ENCODE measurements at regions not wholly inside any gene's neighbourhood (a gene's known extent, or its start where the extent isn't known, plus 50 kb on each side); places are given as distances from the start of the nearest gene placed in this dataset.

DNA sequence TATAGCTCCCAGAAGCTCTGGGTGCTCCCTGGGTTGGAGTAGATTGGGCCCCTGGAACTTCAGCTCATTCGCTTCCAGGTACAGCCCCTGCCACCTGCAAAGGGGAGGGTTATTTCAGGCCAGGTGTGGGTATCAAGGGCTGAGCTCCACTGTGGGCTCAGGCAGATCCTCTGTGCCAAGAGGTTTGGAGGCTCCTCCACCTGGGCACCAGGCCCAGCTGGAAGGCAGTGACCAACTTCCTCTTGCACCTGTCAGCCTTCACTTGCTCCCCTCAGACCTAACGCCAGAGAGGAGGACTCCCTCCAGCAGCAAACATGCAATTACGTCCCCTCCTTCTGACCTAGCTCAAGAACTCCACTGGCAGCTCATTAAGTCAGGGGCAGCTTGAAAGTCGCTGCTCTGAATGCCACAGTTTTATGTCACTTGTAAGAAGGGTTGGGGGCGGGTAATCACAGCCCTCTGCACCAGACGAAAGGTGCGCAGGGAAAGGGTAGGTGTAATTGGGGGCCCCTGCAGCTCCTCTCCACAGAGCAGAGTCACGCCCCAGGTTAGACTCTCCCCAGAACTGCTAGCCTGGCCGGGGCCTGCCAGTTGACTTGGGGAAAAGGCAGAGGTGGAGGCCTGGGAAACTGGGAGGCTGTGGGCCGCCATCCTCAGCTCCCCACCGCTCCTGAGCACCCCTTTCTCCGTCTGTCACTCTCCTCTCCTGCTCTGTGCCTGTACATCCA is 125.0 kb upstream of the TMPRSS2 start:
- Histone ChIP-seq H3K4me2 (ENCODE audit: low read length) (no peak overlapping the region), H3K27me3 (ENCODE audit: insufficient read depth, low read length) (peaks cover 15% of the 10 kb centered on the region; the same call in 1 of the 2 replicates), H3K27ac (ENCODE audit: low read depth, low read length, poor library complexity, severe bottlenecking) (no peak overlapping the region), H3K36me3 (ENCODE audit: insufficient read depth, low read length) (no peaks in the 10 kb centered on the region; the same call in 1 of the 2 replicates), H3K9ac (ENCODE audit: low read length) (no peak overlapping the region), H4K20me1 (ENCODE audit: insufficient read depth, low read length) (no peaks in the 10 kb centered on the region), H3K9me2 (ENCODE audit: low read depth, low read length) (no peaks in the 10 kb centered on the region), H3K9me3 (ENCODE audit: low read length) (no peaks in the 10 kb centered on the region; the same call in 1 of the 2 replicates), H3F3A (ENCODE audit: insufficient read depth, low read length) (no peaks in the 10 kb centered on the region), H3K79me2 (ENCODE audit: insufficient read depth, low read length) (no peaks in the 10 kb centered on the region), H3K4me1 (ENCODE audit: insufficient read depth, low read length, severe bottlenecking) (no peaks in the 10 kb centered on the region), H2AFZ (ENCODE audit: low read length) (no peak overlapping the region), H3K4me3 (ENCODE audit: low read depth, low read length, poor library complexity, severe bottlenecking) (no peak overlapping the region)
- TF ChIP-seq, protein P1, sequence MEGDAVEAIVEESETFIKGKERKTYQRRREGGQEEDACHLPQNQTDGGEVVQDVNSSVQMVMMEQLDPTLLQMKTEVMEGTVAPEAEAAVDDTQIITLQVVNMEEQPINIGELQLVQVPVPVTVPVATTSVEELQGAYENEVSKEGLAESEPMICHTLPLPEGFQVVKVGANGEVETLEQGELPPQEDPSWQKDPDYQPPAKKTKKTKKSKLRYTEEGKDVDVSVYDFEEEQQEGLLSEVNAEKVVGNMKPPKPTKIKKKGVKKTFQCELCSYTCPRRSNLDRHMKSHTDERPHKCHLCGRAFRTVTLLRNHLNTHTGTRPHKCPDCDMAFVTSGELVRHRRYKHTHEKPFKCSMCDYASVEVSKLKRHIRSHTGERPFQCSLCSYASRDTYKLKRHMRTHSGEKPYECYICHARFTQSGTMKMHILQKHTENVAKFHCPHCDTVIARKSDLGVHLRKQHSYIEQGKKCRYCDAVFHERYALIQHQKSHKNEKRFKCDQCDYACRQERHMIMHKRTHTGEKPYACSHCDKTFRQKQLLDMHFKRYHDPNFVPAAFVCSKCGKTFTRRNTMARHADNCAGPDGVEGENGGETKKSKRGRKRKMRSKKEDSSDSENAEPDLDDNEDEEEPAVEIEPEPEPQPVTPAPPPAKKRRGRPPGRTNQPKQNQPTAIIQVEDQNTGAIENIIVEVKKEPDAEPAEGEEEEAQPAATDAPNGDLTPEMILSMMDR (IDR thresholded peaks at IDR 0.05; ENCODE audit: low read length), result no peak
- TF ChIP-seq EZH2 (IDR thresholded peaks at IDR 0.05; ENCODE audit: borderline replicate concordance, low read length), result no peak

DNA sequence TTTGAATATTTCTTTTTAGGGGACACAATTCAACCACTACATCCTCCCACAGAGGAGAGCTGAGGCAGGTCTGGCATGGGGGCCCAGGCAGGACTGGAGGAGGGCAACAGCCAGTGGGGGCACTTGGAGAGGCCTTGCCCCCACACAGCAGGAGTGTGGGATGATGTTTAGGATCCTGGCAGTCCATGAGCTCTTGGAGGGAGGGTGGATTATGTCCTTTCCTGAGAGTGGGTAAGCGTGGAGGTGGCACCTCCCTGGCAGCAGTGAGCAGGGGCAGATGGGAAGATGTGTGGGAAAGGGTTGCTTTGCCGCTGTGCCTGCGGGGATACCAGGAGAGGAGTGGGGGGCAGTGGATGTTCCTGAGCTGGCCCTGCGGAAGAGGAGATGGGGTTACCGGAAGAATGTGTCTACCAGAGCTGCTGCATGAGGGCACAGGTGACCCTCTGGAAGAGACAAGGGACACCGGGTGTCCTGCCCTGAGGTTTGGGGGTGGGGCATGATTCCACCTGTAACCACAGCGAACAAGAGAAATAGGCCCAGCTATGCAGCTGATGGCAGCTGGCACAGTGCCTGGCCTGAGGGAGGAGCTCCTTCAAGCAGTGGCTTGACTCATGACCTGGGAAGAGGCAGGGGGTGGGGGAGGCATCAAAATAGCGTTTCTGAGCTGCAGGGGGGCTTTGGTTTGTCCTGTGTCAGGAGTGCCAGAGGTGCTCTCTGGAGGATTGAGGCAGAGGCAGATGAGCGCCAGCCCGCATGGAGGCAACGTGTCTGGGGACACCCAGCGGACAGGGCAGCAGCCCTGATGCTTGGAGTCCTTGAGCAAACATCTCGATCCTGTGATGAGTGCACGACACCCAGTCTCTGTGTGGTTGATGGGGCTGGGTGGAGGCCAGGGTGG is 123.9 kb upstream of the TMPRSS2 start:
- Histone ChIP-seq H3K9me3 (ENCODE audit: low read length) (no peaks in the 10 kb centered on the region), H3K9me2 (ENCODE audit: low read depth, low read length) (no peaks in the 10 kb centered on the region), H2AFZ (ENCODE audit: low read length) (no peak overlapping the region), H3K4me2 (ENCODE audit: low read length) (no peak overlapping the region), H3F3A (ENCODE audit: insufficient read depth, low read length) (no peaks in the 10 kb centered on the region), H3K27ac (ENCODE audit: low read depth, low read length, poor library complexity, severe bottlenecking) (no peak overlapping the region), H3K4me3 (ENCODE audit: low read depth, low read length, poor library complexity, severe bottlenecking) (no peak overlapping the region), H4K20me1 (ENCODE audit: insufficient read depth, low read length) (no peaks in the 10 kb centered on the region), H3K27me3 (ENCODE audit: insufficient read depth, low read length) (peaks cover 18% of the 10 kb centered on the region; the same call in 1 of the 2 replicates), H3K79me2 (ENCODE audit: insufficient read depth, low read length) (no peaks in the 10 kb centered on the region), H3K36me3 (ENCODE audit: insufficient read depth, low read length) (no peaks in the 10 kb centered on the region; the same call in 1 of the 2 replicates), H3K4me1 (ENCODE audit: insufficient read depth, low read length, severe bottlenecking) (no peaks in the 10 kb centered on the region), H3K9ac (ENCODE audit: low read length) (no peak overlapping the region)
- TF ChIP-seq, protein P1 (IDR thresholded peaks at IDR 0.05; ENCODE audit: low read length), result no peak

DNA sequence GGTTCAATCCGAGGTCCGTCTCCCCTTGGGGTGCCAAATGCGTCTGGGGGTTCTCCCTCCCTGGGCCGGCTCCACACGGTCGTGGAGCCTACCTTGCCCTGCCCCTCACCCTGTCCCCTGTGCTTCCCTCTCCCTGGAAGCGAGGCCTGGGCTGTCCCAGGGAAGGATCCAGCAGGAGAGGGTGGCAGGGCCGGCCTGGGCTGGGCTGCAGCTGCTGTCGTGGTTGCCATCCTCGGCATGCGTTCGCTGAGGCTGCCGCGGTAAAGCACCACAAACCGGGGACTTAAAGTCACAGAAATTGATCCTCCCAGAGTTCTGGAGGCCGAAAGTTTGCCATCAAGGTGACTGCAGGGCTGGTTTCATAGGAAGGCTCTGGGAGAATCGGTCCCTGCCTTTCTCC is 123.0 kb upstream of the TMPRSS2 start:
- Histone ChIP-seq H3F3A (ENCODE audit: insufficient read depth, low read length) (no peaks in the 10 kb centered on the region), H3K9me2 (ENCODE audit: low read depth, low read length) (no peaks in the 10 kb centered on the region), H3K36me3 (ENCODE audit: insufficient read depth, low read length) (no peaks in the 10 kb centered on the region; the same call in 1 of the 2 replicates), H4K20me1 (ENCODE audit: insufficient read depth, low read length) (no peaks in the 10 kb centered on the region), H3K4me3 (ENCODE audit: low read depth, low read length, poor library complexity, severe bottlenecking) (no peak overlapping the region), H3K27me3 (ENCODE audit: insufficient read depth, low read length) (peaks cover 22% of the 10 kb centered on the region; the same call in 1 of the 2 replicates), H3K79me2 (ENCODE audit: insufficient read depth, low read length) (no peaks in the 10 kb centered on the region), H3K9me3 (ENCODE audit: low read length) (no peaks in the 10 kb centered on the region), H3K9ac (ENCODE audit: low read length) (no peak overlapping the region), H3K4me1 (ENCODE audit: insufficient read depth, low read length, severe bottlenecking) (no peaks in the 10 kb centered on the region), H3K27ac (ENCODE audit: low read depth, low read length, poor library complexity, severe bottlenecking) (no peak overlapping the region), H2AFZ (ENCODE audit: low read length) (no peak overlapping the region), H3K4me2 (ENCODE audit: low read length) (no peak overlapping the region)
- no peak for TF ChIP-seq EZH2 (IDR thresholded peaks at IDR 0.05; ENCODE audit: borderline replicate concordance, low read length)
- TF ChIP-seq, protein P1 (IDR thresholded peaks at IDR 0.05; ENCODE audit: low read length), result no peak

Measured in OCI-LY1 (cell line).